Smooth muscle cell (in vitro differentiated cells): ENCODE measurements at regions not wholly inside any gene's neighbourhood (a gene's known extent, or its start where the extent isn't known, plus 50 kb on each side); places are given as distances from the start of the nearest gene placed in this dataset.

ENCODE experiments used
- DNase-seq: peaks from one replicate; lab custom pipeline; 2025; ENCODE audit not compliant: unreplicated experiment; lab: John Stamatoyannopoulos, UW
- H2AFZ ChIP-seq: fragments of 200-600 bp; sonication (generic); 2 replicates; pipeline ENCODE4 v1.6.0; 2016; ENCODE audit warnings: antibody characterized with exemption, low read depth, mild to moderate bottlenecking
- H3F3A ChIP-seq: fragments of 200-600 bp; sonication (generic); 2 replicates; pipeline ENCODE4 v1.6.0; 2017; ENCODE audit warnings: antibody characterized with exemption, low read depth
- H3K27ac ChIP-seq: fragments of 200-600 bp; sonication (generic); 2 replicates; pipeline ENCODE4 v1.5.1; 2016; ENCODE audit warnings: low read depth, mild to moderate bottlenecking
- H3K27me3 ChIP-seq: fragments of 200-600 bp; sonication (generic); 2 replicates; pipeline ENCODE4 v1.6.1; 2016; ENCODE audit warnings: low read depth, mild to moderate bottlenecking
- H3K36me3 ChIP-seq: fragments of 200-600 bp; sonication (generic); 2 replicates; pipeline ENCODE4 v1.5.1; 2016; ENCODE audit warnings: low read depth
- H3K4me1 ChIP-seq: fragments of 200-600 bp; sonication (generic); 2 replicates; pipeline ENCODE4 v1.5.1; 2016; ENCODE audit warnings: low read depth
- H3K4me2 ChIP-seq: fragments of 200-600 bp; sonication (generic); 2 replicates; pipeline ENCODE4 v1.6.0; 2016; ENCODE audit warnings: mild to moderate bottlenecking
- H3K4me3 ChIP-seq: fragments of 200-600 bp; sonication (generic); 2 replicates; pipeline ENCODE4 v1.5.1; 2016; ENCODE audit warnings: mild to moderate bottlenecking
- H3K79me2 ChIP-seq: fragments of 200-600 bp; sonication (generic); 2 replicates; pipeline ENCODE4 v1.6.0; 2016; ENCODE audit warnings: low read depth, mild to moderate bottlenecking
- H3K9ac ChIP-seq: fragments of 200-600 bp; sonication (generic); 2 replicates; pipeline ENCODE4 v1.6.0; 2016; ENCODE audit warnings: low read depth
- H3K9me3 ChIP-seq: fragments of 200-600 bp; sonication (generic); replicated peaks from 2 replicates; pipeline ENCODE4 v1.5.1; 2016; ENCODE audit warnings: low read depth
- H4K20me1 ChIP-seq: fragments of 200-600 bp; sonication (generic); 2 replicates; pipeline ENCODE4 v1.6.0; 2016; ENCODE audit warnings: low read depth
- CTCF ChIP-seq: fragments of 200-600 bp; sonication (generic); IDR thresholded peaks from 2 replicates; pipeline ENCODE4 v1.5.1; 2017; ENCODE audit warnings: borderline replicate concordance, mild to moderate bottlenecking, antibody characterized with exemption; ENCODE audit not compliant: insufficient read depth, poor library complexity, severe bottlenecking
- WGBS: methylation state at CpG from one replicate; pipeline ENCODE4 v1.1.7; 2016; ENCODE audit warnings: low lambda C conversion rate; 5-methylcytosine and 5-hydroxymethylcytosine counted together

- H3K4me1 ChIP-seq, result no peaks in the 10 kb centered on the region
- H3K36me3 ChIP-seq, result no peaks in the 10 kb centered on the region
- no peaks in the 10 kb centered on the region for H3K79me2 ChIP-seq
- no peak for DNase-seq
- WGBS, result 76% methylated on average over 1 of the region's 1 CpG
- no peak overlapping the region for H3K9ac ChIP-seq
- H2AFZ ChIP-seq, result no peak overlapping the region
- no peak overlapping the region for H3K4me2 ChIP-seq
- no peak for TF ChIP-seq CTCF
- no peaks in the 10 kb centered on the region for H3F3A ChIP-seq
- no peak overlapping the region for H3K27ac ChIP-seq
- H4K20me1 ChIP-seq, result no peaks in the 10 kb centered on the region
- no peaks in the 10 kb centered on the region for H3K27me3 ChIP-seq
- peaks cover 4% of the 10 kb centered on the region for H3K9me3 ChIP-seq
- no peak overlapping the region for H3K4me3 ChIP-seq
Measured at GRCh38 chr2:201538025-201538424, 86.5 kb downstream of the STRADB start.

- no peaks in the 10 kb centered on the region for H4K20me1 ChIP-seq
- H3K27me3 ChIP-seq, result no peaks in the 10 kb centered on the region
- peaks cover 4% of the 10 kb centered on the region for H3K9me3 ChIP-seq
- no peak overlapping the region for H2AFZ ChIP-seq
- H3K79me2 ChIP-seq, result no peaks in the 10 kb centered on the region
- TF ChIP-seq CTCF, result no peak
- H3K4me1 ChIP-seq, result no peaks in the 10 kb centered on the region
- no peak overlapping the region for H3K4me3 ChIP-seq
- 95% methylated on average over 1 of the region's 1 CpG for WGBS
- H3K36me3 ChIP-seq, result no peaks in the 10 kb centered on the region
- H3K9ac ChIP-seq, result no peak overlapping the region
- no peaks in the 10 kb centered on the region for H3F3A ChIP-seq
- no peak overlapping the region for H3K27ac ChIP-seq
- no peak overlapping the region for H3K4me2 ChIP-seq
- DNase-seq, result no peak
Measured at GRCh38 chr2:201536754-201537153, 85.2 kb downstream of the STRADB start.

DNA sequence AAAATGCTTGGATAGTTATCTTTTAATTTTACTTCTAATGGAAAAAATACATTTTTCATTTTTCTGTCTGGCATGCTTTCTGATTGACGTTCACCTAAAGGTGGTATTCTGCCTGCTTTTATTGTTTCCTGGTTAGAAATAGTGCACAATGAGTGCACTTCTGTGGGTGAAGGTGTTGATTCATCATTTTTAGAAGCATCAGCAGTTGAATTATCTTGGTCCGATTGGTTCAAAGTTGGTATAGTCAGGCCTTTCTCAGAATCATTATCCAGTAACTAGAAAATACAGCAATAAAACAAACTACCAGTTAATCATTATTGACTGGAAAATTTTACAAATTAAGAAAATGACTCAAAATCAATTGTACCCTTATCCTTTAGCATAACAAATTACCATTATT is 84.5 kb downstream of the STRADB start:
- TF ChIP-seq CTCF, result no peak
- no peak overlapping the region for H3K4me2 ChIP-seq
- peaks cover 4% of the 10 kb centered on the region for H3K9me3 ChIP-seq
- H3K27ac ChIP-seq, result no peak overlapping the region
- no peak for DNase-seq
- H3K9ac ChIP-seq, result no peak overlapping the region
- H3F3A ChIP-seq, result no peaks in the 10 kb centered on the region
- H2AFZ ChIP-seq, result no peak overlapping the region
- WGBS, result 86% methylated on average over 2 of the region's 2 CpGs
- H3K4me3 ChIP-seq, result no peak overlapping the region
- no peaks in the 10 kb centered on the region for H3K79me2 ChIP-seq
- no peaks in the 10 kb centered on the region for H4K20me1 ChIP-seq
- H3K36me3 ChIP-seq, result no peaks in the 10 kb centered on the region
- H3K27me3 ChIP-seq, result no peaks in the 10 kb centered on the region
- no peaks in the 10 kb centered on the region for H3K4me1 ChIP-seq

DNA sequence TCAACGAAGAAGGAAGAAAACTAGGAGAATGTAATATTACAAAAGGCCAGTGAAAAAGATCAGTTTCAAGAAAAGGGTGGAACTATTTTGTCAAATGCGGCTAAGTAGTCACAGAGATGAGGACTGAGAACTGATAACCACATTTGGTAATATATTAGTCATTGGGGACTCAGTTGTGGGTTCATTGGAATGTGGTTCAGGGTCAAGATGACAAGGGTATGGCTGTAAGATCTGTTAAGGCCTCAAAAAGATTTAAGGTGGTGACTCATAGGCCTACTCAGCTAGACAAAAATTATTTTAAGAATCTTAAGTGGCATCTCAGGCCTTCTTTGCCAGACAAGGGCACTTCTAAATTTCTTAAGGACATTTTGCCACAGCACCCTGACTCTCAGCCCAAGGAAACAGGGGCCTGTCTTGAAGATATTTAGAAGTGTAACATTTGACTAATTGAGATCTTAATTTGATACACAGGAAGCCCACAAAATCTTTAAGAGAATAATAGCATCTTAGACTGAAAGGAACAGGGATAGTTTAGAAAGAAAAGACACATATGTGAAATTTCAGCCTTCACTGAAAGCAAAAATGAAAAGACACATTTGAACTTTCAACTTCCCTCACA is 81.3 kb downstream of the STRADB start:
- no peaks in the 10 kb centered on the region for H4K20me1 ChIP-seq
- no peak overlapping the region for H2AFZ ChIP-seq
- no peaks in the 10 kb centered on the region for H3K79me2 ChIP-seq
- peak overlapping the region; percentile 15 for H3K27ac ChIP-seq
- H3F3A ChIP-seq, result no peaks in the 10 kb centered on the region
- H3K9ac ChIP-seq, result no peak overlapping the region
- H3K36me3 ChIP-seq, result no peaks in the 10 kb centered on the region
- WGBS, result 41% methylated on average over 2 of the region's 2 CpGs
- no peak overlapping the region for H3K4me2 ChIP-seq
- no peak for TF ChIP-seq CTCF
- no peaks in the 10 kb centered on the region for H3K27me3 ChIP-seq
- H3K9me3 ChIP-seq, result peaks cover 4% of the 10 kb centered on the region
- H3K4me3 ChIP-seq, result no peak overlapping the region
- H3K4me1 ChIP-seq, result no peaks in the 10 kb centered on the region
- DNase-seq, result no peak
